COR-L47 (cell line): ENCODE measurements at regions not wholly inside any gene's neighbourhood (a gene's known extent, or its start where the extent isn't known, plus 50 kb on each side); places are given as distances from the start of the nearest gene placed in this dataset.

ENCODE experiments used
- DNase-seq: peaks from one replicate; lab custom pipeline; 2025; lab: John Stamatoyannopoulos, UW

- DNase-seq = no peak
Observed at GRCh38 chr2:128818704-128819491, 500.2 kb upstream of the HS6ST1 start.

- no peak for DNase-seq
Observed at GRCh38 chr2:128820452-128820851, 501.8 kb upstream of the HS6ST1 start.

GRCh38 chr2:128821010-128821409 lies 502.3 kb upstream of the HS6ST1 start:
- DNase-seq = no peak

GRCh38 chr2:128832946-128833663 lies 514.4 kb upstream of the HS6ST1 start:
- DNase-seq = no peak

GRCh38 chr2:128833664-128834027 lies 515.0 kb upstream of the HS6ST1 start:
- no peak for DNase-seq

GRCh38 chr2:128834207-128834879 lies 515.7 kb upstream of the HS6ST1 start:
- no peak for DNase-seq

GRCh38 chr2:128834880-128835252 lies 516.2 kb upstream of the HS6ST1 start:
- DNase-seq = no peak

- DNase-seq = no peak
Observed at GRCh38 chr2:128835342-128835855, 516.7 kb upstream of the HS6ST1 start.

- DNase-seq = no peak
Observed at GRCh38 chr2:128835974-128836373, 517.3 kb upstream of the HS6ST1 start.

- no peak for DNase-seq
Observed at GRCh38 chr2:128836559-128837100, 518.0 kb upstream of the HS6ST1 start.

GRCh38 chr2:128838244-128838643 lies 519.6 kb upstream of the HS6ST1 start:
- DNase-seq = no peak

GRCh38 chr2:128841803-128842202 lies 523.1 kb upstream of the HS6ST1 start:
- no peak for DNase-seq

GRCh38 chr2:128867311-128867710 lies 548.6 kb upstream of the HS6ST1 start:
- DNase-seq = no peak

- DNase-seq = no peak
Observed at GRCh38 chr2:128867936-128868636, 549.4 kb upstream of the HS6ST1 start.

- no peak for DNase-seq
Observed at GRCh38 chr2:128868686-128869551, 550.3 kb upstream of the HS6ST1 start.

- no peak for DNase-seq
Observed at GRCh38 chr2:128874608-128875007, 555.9 kb upstream of the HS6ST1 start.

GRCh38 chr2:128876986-128877983 lies 558.6 kb upstream of the HS6ST1 start:
- no peak for DNase-seq

- no peak for DNase-seq
Observed at GRCh38 chr2:128879161-128879560, 560.5 kb upstream of the HS6ST1 start.

GRCh38 chr2:128894896-128895295 lies 576.2 kb upstream of the HS6ST1 start:
- DNase-seq = no peak
